A673 (cell line): ENCODE measurements at regions not wholly inside any gene's neighbourhood (a gene's known extent, or its start where the extent isn't known, plus 50 kb on each side); places are given as distances from the start of the nearest gene placed in this dataset.

Source experiments
- BruUV-seq: library from RNA; stranded (reverse); fragments of 400-500 nt; replicated peaks from 2 replicates; lab custom pipeline; 2021; lab: Mats Ljungman, UMichigan
- CTCF ChIA-PET: fragments of 300-600 bp; sonication (Branson Sonifier 250); formaldehyde crosslinking; loops from one replicate; lab custom pipeline; 2022; ENCODE audit warnings: antibody characterized with exemption; lab: Charles Lee
- POLR2A ChIA-PET: fragments of 300-600 bp; sonication (Branson Sonifier 250); formaldehyde crosslinking; loops from one replicate; lab custom pipeline; 2022; ENCODE audit warnings: antibody characterized with exemption; ENCODE audit not compliant: low non-redundant PET; lab: Charles Lee
- DNase-seq: peaks from one replicate; pipeline ENCODE4 v3.0.0-alpha.2; 2015; ENCODE audit warnings: low spot score
- H3K27ac ChIP-seq: fragments of 200-600 bp; sonication (generic); 2 replicates; pipeline ENCODE4 v1.5.1; 2016; ENCODE audit warnings: mixed run types, low read depth, mild to moderate bottlenecking, mixed read lengths, antibody characterized with exemption, low read length; ENCODE audit not compliant: poor library complexity, severe bottlenecking
- H3K27me3 ChIP-seq: fragments of 200-600 bp; sonication (generic); replicated peaks from 2 replicates; pipeline ENCODE4 v1.6.1; 2017; ENCODE audit warnings: mixed run types, low read depth, mild to moderate bottlenecking, mixed read lengths, antibody characterized with exemption, low read length; ENCODE audit not compliant: insufficient read depth, poor library complexity
- H3K36me3 ChIP-seq: fragments of 200-600 bp; sonication (generic); 2 replicates; pipeline ENCODE4 v1.6.1; 2016; ENCODE audit warnings: mixed run types, mild to moderate bottlenecking, mixed read lengths, antibody characterized with exemption, low read length; ENCODE audit not compliant: insufficient read depth, poor library complexity, severe bottlenecking
- H3K4me1 ChIP-seq: fragments of 200-600 bp; sonication (generic); 2 replicates; pipeline ENCODE4 v1.6.1; 2017; ENCODE audit warnings: mixed run types, mild to moderate bottlenecking, mixed read lengths, antibody characterized with exemption, low read length; ENCODE audit not compliant: insufficient read depth, poor library complexity, severe bottlenecking
- H3K4me3 ChIP-seq: fragments of 200-600 bp; sonication (generic); 2 replicates; pipeline ENCODE4 v1.5.1; 2016; ENCODE audit warnings: low read depth, mixed run types, mild to moderate bottlenecking, mixed read lengths, low read length; ENCODE audit not compliant: poor library complexity, severe bottlenecking
- H3K9me3 ChIP-seq: fragments of 200-600 bp; sonication (generic); 2 replicates; pipeline ENCODE4 v1.6.1; 2016; ENCODE audit warnings: mixed run types, low read depth, mild to moderate bottlenecking, mixed read lengths, antibody characterized with exemption, low read length; ENCODE audit not compliant: poor library complexity, severe bottlenecking
- EZH2 ChIP-seq: fragments of 200-600 bp; sonication (generic); IDR thresholded peaks from 2 replicates; pipeline ENCODE4 v1.6.1; 2017; ENCODE audit warnings: borderline replicate concordance, low read depth, mild to moderate bottlenecking, mixed read lengths, antibody characterized with exemption, low read length; ENCODE audit not compliant: poor library complexity, severe bottlenecking
- intact Hi-C: fragments of 100-400 bp; cut with micrococcal nuclease; formaldehyde crosslinking; loops from one replicate; pipeline ENCODE4 v1.10.0; 2022; ENCODE audit not compliant: unreplicated experiment
- TF ChIP-seq, protein P1 (sequence below): fragments of 300-800, 200-600 bp; sonication (generic); conservative IDR thresholded peaks from 2 replicates; pipeline ENCODE4 v1.5.1; 2017; ENCODE audit warnings: low read depth, mild to moderate bottlenecking, antibody characterized with exemption, low read length, moderate library complexity, mixed read lengths

DNA sequence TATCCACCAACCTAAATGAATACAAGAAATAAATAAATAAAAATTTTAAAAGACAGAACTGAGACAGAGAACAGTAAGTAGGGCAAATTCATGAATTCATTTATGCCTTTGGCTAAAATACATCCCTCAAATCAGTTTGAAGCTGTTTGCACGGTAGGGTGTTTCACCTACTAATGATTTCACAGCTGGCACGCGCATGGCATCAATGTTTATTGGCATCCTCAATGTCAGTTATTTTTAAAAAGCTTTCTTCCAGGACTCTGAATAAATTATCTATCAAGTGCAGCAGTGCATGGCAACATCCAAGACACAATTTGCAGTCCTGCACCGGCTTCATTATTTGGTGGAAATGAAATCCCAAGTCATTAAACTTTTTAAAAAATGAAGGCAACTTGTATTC lies 985.2 kb upstream of the ROBO1 start:
- H3K27ac ChIP-seq, result no peak overlapping the region
- no peaks in the 10 kb centered on the region for H3K36me3 ChIP-seq
- peaks cover 3% of the 10 kb centered on the region for H3K9me3 ChIP-seq
- no TSS peak for BruUV-seq
- POLR2A ChIA-PET, result no interaction called here
- TF ChIP-seq EZH2, result no peak
- TF ChIP-seq, protein P1, sequence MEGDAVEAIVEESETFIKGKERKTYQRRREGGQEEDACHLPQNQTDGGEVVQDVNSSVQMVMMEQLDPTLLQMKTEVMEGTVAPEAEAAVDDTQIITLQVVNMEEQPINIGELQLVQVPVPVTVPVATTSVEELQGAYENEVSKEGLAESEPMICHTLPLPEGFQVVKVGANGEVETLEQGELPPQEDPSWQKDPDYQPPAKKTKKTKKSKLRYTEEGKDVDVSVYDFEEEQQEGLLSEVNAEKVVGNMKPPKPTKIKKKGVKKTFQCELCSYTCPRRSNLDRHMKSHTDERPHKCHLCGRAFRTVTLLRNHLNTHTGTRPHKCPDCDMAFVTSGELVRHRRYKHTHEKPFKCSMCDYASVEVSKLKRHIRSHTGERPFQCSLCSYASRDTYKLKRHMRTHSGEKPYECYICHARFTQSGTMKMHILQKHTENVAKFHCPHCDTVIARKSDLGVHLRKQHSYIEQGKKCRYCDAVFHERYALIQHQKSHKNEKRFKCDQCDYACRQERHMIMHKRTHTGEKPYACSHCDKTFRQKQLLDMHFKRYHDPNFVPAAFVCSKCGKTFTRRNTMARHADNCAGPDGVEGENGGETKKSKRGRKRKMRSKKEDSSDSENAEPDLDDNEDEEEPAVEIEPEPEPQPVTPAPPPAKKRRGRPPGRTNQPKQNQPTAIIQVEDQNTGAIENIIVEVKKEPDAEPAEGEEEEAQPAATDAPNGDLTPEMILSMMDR, result no peak
- H3K4me3 ChIP-seq, result no peak overlapping the region
- CTCF ChIA-PET, result no interaction called here
- H3K4me1 ChIP-seq, result no peaks in the 10 kb centered on the region
- DNase-seq, result no peak
- intact Hi-C loops, result no loop called here
- H3K27me3 ChIP-seq, result no peaks in the 10 kb centered on the region

DNA sequence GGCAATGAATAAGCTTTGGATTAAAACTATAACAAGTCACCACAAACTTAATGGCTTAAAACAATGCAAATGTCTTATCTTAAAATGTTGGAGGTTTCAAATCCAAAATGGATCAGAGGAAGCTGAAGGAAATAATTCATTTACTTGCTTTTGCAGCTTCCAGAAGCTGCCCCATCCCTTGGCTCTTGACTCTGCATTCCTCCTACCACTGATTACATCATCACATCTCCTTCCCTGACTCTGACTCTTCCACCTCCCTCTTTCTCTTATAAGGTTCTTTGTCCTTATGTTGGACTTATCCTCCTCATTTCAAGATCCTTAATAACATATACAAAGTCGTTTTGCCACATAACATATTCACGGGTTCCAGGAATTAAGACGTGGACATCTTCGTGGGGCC lies 982.8 kb upstream of the ROBO1 start:
- Histone ChIP-seq H3K9me3 (peaks cover 3% of the 10 kb centered on the region), H3K4me1 (peaks cover 5% of the 10 kb centered on the region), H3K4me3 (no peak overlapping the region), H3K27ac (no peak overlapping the region), H3K36me3 (no peaks in the 10 kb centered on the region), H3K27me3 (no peaks in the 10 kb centered on the region)
- no peak for TF ChIP-seq EZH2
- TF ChIP-seq, protein P1, result no peak
- intact Hi-C loops, result no loop called here
- no peak for DNase-seq
- ChIA-PET POLR2A (interaction anchor here (0.6 kb wide), 1 partner anchor 229 kb away, joined by 3 read pairs; no protein-coding TSS in a partner anchor), CTCF (no interaction called here)
- no TSS peak for BruUV-seq

DNA sequence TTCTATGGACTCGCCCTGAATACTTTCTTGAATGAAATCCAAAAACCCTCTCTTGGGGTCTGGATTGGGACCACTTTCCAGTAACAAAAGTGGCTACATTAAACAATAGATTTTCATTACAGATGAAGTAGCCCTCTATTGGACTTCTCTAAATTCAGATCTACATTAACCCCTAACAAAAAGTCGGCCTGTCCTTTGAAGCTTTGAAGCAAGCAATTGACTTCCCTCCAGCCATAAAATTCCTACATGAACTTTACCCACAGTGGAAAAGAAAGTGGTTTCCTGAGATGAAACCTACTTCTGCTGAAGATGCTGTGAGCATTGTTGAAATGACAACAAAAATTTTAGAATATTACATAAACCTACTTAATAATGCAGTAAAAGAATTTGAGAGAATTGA lies 967.1 kb upstream of the ROBO1 start:
- Histone ChIP-seq H3K4me1 (no peaks in the 10 kb centered on the region), H3K27me3 (no peaks in the 10 kb centered on the region), H3K9me3 (no peaks in the 10 kb centered on the region), H3K4me3 (no peak overlapping the region), H3K27ac (no peak overlapping the region), H3K36me3 (no peaks in the 10 kb centered on the region)
- no TSS peak for BruUV-seq
- DNase-seq, result no peak
- TF ChIP-seq, protein P1, result no peak
- no peak for TF ChIP-seq EZH2
- intact Hi-C loops, result no loop called here
- ChIA-PET POLR2A (no interaction called here), CTCF (no interaction called here)
